NCI-H1105 treated with DMSO at 0.1 percent for 48 hours (cell line): ENCODE measurements at regions not wholly inside any gene's neighbourhood (a gene's known extent, or its start where the extent isn't known, plus 50 kb on each side); places are given as distances from the start of the nearest gene placed in this dataset.

Experiments
- DNase-seq: peaks from one replicate; lab custom pipeline; 2025; lab: John Stamatoyannopoulos, UW

GRCh38 chr1:222996310-222996975 lies 146.6 kb downstream of the TLR5 start:
- no peak for DNase-seq

GRCh38 chr1:223000632-223001031 lies 142.4 kb downstream of the TLR5 start:
- DNase-seq = no peak

GRCh38 chr1:223001653-223002634 lies 141.1 kb downstream of the TLR5 start:
- peak; percentile 23 for DNase-seq

GRCh38 chr1:223003549-223003948 lies 139.5 kb downstream of the TLR5 start:
- no peak for DNase-seq

- no peak for DNase-seq
These were observed 136.7 kb downstream of the TLR5 start for GRCh38 chr1:223006371-223006770.

- no peak for DNase-seq
These were observed 136.0 kb downstream of the TLR5 start for GRCh38 chr1:223006917-223007648.

- DNase-seq = no peak
These were observed 135.1 kb downstream of the TLR5 start for GRCh38 chr1:223007935-223008334.

GRCh38 chr1:223008808-223009207 lies 134.2 kb downstream of the TLR5 start:
- no peak for DNase-seq

- no peak for DNase-seq
These were observed 133.6 kb downstream of the TLR5 start for GRCh38 chr1:223009406-223009805.

- DNase-seq = no peak
These were observed 132.2 kb downstream of the TLR5 start for GRCh38 chr1:223010582-223011504.

- no peak for DNase-seq
These were observed 131.6 kb downstream of the TLR5 start for GRCh38 chr1:223011505-223011856.

GRCh38 chr1:223012176-223012788 lies 130.8 kb downstream of the TLR5 start:
- no peak for DNase-seq

- no peak for DNase-seq
These were observed 130.1 kb downstream of the TLR5 start for GRCh38 chr1:223012938-223013337.

GRCh38 chr1:223014142-223014873 lies 128.7 kb downstream of the TLR5 start:
- DNase-seq = no peak

- no peak for DNase-seq
These were observed 126.7 kb downstream of the TLR5 start for GRCh38 chr1:223016381-223016780.

GRCh38 chr1:223016890-223017289 lies 126.2 kb downstream of the TLR5 start:
- no peak for DNase-seq

- DNase-seq = no peak
These were observed 125.8 kb downstream of the TLR5 start for GRCh38 chr1:223017291-223017690.

- DNase-seq = no peak
These were observed 124.5 kb downstream of the TLR5 start for GRCh38 chr1:223018534-223018933.

- DNase-seq = no peak
These were observed 123.8 kb downstream of the TLR5 start for GRCh38 chr1:223019256-223019655.

- DNase-seq = no peak
These were observed 122.3 kb downstream of the TLR5 start for GRCh38 chr1:223020770-223021169.
